ENCODE measurements at regions not wholly inside any gene's neighbourhood (a gene's known extent, or its start where the extent isn't known, plus 50 kb on each side); places are given as distances from the start of the nearest gene placed in this dataset.

DNA sequence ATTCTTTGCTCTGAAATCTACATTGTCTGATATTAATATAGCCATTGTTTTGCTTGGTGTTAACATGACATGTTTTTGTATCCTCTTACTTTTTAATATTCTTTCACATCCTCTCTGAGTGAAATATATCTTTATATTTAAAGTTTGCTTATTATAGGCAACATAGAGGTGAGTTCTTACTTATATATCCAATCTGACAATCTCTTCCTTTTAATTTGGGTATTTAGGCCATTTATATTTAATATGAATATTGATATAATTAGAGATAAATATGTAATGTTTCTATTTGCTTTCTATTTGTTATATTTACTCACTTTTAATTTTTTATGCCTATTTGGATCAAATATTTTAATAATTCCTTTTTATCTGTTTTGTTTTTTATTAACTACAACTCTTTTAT, 554.1 kb upstream of the SALL1 start:
- TF ChIP-seq, protein P1, sequence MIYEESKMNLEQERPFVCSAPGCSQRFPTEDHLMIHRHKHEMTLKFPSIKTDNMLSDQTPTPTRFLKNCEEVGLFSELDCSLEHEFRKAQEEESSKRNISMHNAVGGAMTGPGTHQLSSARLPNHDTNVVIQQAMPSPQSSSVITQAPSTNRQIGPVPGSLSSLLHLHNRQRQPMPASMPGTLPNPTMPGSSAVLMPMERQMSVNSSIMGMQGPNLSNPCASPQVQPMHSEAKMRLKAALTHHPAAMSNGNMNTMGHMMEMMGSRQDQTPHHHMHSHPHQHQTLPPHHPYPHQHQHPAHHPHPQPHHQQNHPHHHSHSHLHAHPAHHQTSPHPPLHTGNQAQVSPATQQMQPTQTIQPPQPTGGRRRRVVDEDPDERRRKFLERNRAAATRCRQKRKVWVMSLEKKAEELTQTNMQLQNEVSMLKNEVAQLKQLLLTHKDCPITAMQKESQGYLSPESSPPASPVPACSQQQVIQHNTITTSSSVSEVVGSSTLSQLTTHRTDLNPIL (CRISPR knock-in tag; IDR thresholded peaks at IDR 0.05; ENCODE audit: low read depth): no peak
- TF ChIP-seq TCF4 (CRISPR knock-in tag; IDR thresholded peaks at IDR 0.05; ENCODE audit: borderline replicate concordance) (no peak), SNAI2 (CRISPR knock-in tag; IDR thresholded peaks at IDR 0.05) (no peak), TOX (CRISPR knock-in tag; IDR thresholded peaks at IDR 0.05; ENCODE audit: borderline replicate concordance) (no peak)
- ATAC-seq: no peak

DNA sequence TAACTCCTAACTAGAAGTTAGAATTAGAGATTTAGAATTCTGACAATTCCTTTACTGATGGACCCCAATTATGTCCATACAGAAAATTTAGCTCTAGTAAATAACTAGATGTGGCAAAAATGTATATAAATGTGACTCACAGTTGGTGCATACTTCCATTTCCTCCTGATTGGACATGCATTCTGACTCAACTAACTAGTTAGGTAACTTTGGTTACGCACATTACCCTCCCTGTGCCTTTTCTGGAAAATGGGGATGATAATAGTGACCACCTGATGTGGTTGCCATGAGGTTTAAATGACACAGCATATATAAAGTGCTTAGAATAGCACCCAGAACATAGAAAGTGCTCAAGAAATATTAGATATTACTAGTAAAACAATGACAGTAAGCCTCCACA, 550.0 kb upstream of the SALL1 start:
- no peak for ATAC-seq
- TF ChIP-seq PPARA (CRISPR knock-in tag; IDR thresholded peaks at IDR 0.05; ENCODE audit: borderline replicate concordance): no peak
- TF ChIP-seq, protein P2, sequence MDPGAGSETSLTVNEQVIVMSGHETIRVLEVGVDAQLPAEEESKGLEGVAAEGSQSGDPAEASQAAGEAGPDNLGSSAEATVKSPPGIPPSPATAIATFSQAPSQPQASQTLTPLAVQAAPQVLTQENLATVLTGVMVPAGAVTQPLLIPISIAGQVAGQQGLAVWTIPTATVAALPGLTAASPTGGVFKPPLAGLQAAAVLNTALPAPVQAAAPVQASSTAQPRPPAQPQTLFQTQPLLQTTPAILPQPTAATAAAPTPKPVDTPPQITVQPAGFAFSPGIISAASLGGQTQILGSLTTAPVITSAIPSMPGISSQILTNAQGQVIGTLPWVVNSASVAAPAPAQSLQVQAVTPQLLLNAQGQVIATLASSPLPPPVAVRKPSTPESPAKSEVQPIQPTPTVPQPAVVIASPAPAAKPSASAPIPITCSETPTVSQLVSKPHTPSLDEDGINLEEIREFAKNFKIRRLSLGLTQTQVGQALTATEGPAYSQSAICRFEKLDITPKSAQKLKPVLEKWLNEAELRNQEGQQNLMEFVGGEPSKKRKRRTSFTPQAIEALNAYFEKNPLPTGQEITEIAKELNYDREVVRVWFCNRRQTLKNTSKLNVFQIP (CRISPR knock-in tag; IDR thresholded peaks at IDR 0.05; ENCODE audit: borderline replicate concordance, low read depth): no peak

DNA sequence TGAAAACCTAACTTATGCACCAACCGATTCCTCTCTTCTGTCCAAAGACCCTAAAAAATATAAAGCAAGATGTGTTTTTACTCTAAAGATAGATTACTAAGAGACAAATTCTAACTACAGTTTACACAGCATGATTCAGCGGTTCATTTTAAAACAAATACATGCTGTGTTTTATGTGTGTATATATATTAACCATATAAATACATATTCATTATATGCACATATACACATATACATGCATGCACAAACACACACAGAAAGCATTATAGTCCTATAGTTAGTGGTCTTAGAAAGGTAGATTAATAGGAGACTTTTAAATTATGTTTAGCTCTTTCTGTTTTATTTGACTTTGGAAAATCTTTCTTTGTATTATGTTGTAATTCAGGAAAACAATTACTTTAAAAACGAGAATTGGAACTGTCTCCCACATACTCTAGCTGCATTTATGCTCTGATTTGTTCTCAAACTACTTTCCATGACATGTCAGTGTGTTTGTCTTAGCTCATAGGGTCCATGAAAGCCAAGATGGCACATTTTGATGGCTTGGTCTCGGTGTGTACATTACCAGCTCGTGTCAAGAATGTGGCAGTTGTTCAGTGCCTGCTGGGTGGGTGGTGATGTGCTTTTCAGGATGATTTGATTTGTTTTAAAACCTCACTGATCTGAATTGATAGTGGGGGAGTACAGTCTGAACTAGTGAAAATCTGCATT, 548.8 kb upstream of the SALL1 start:
- ATAC-seq: no peak
- TF ChIP-seq OSR1 (CRISPR knock-in tag; IDR thresholded peaks at IDR 0.05) (no peak), TOX (CRISPR knock-in tag; IDR thresholded peaks at IDR 0.05; ENCODE audit: borderline replicate concordance) (no peak), ZC3H10 (CRISPR knock-in tag; IDR thresholded peaks at IDR 0.05) (no peak), TCF4 (CRISPR knock-in tag; IDR thresholded peaks at IDR 0.05; ENCODE audit: borderline replicate concordance) (no peak), ESRRG (CRISPR knock-in tag; IDR thresholded peaks at IDR 0.05) (no peak), RARB (CRISPR knock-in tag; IDR thresholded peaks at IDR 0.05) (no peak)
- TF ChIP-seq, protein P3, sequence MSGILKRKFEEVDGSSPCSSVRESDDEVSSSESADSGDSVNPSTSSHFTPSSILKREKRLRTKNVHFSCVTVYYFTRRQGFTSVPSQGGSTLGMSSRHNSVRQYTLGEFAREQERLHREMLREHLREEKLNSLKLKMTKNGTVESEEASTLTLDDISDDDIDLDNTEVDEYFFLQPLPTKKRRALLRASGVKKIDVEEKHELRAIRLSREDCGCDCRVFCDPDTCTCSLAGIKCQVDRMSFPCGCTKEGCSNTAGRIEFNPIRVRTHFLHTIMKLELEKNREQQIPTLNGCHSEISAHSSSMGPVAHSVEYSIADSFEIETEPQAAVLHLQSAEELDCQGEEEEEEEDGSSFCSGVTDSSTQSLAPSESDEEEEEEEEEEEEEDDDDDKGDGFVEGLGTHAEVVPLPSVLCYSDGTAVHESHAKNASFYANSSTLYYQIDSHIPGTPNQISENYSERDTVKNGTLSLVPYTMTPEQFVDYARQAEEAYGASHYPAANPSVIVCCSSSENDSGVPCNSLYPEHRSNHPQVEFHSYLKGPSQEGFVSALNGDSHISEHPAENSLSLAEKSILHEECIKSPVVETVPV (CRISPR knock-in tag; IDR thresholded peaks at IDR 0.05): no peak

DNA sequence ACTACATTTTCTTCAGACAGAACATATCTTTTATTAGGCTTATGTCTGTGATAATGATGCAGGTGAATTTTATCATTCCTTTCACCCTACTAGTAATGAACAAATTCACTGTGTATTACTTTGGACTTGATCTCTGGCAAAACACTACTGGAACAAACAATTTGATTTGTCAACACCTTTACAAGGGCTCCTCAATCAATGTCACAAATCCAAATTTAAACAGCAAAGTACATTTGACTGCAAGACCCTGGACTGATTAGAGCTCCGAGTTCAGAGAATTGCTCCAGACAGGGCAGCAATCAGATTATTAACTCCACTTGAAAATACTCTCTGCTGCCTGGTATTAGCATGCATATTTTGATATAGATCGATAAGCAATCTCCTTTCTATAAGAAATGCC, 547.6 kb upstream of the SALL1 start:
- no peak for TF ChIP-seq ZNF8 (CRISPR knock-in tag; IDR thresholded peaks at IDR 0.05)
- TF ChIP-seq BACH2 (CRISPR knock-in tag; IDR thresholded peaks at IDR 0.05; ENCODE audit: borderline replicate concordance): no peak
- TF ChIP-seq, protein P4, sequence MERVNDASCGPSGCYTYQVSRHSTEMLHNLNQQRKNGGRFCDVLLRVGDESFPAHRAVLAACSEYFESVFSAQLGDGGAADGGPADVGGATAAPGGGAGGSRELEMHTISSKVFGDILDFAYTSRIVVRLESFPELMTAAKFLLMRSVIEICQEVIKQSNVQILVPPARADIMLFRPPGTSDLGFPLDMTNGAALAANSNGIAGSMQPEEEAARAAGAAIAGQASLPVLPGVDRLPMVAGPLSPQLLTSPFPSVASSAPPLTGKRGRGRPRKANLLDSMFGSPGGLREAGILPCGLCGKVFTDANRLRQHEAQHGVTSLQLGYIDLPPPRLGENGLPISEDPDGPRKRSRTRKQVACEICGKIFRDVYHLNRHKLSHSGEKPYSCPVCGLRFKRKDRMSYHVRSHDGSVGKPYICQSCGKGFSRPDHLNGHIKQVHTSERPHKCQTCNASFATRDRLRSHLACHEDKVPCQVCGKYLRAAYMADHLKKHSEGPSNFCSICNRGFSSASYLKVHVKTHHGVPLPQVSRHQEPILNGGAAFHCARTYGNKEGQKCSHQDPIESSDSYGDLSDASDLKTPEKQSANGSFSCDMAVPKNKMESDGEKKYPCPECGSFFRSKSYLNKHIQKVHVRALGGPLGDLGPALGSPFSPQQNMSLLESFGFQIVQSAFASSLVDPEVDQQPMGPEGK (CRISPR knock-in tag; IDR thresholded peaks at IDR 0.05; ENCODE audit: borderline replicate concordance): no peak
- TF ChIP-seq, protein P1 (CRISPR knock-in tag; IDR thresholded peaks at IDR 0.05; ENCODE audit: low read depth): no peak
- ATAC-seq: no peak

DNA sequence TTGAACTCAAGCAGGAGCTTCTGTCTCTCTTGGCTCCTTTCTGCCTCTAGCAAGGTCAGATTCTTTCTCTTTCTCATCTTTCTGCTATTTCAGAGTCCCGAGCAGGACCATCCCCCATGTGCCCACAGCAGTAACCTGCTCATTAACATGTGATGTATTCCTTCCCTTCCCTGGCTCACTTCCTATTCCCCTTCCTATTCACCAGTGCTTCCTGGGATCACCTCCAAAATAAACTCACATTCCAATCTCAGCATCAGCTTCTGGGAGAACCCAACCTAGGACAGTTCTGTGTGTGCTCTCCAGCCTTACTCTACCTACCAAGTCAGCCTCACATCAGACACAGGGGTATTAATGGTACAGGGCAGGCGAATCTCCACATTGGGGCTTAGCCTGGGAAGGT, 546.4 kb upstream of the SALL1 start:
- TF ChIP-seq, protein P1 (CRISPR knock-in tag; IDR thresholded peaks at IDR 0.05; ENCODE audit: low read depth): no peak
- TF ChIP-seq CSDC2 (CRISPR knock-in tag; IDR thresholded peaks at IDR 0.05) (no peak), SNAI2 (CRISPR knock-in tag; IDR thresholded peaks at IDR 0.05) (no peak), TOX (CRISPR knock-in tag; IDR thresholded peaks at IDR 0.05; ENCODE audit: borderline replicate concordance) (no peak), RARB (CRISPR knock-in tag; IDR thresholded peaks at IDR 0.05) (no peak), OSR1 (CRISPR knock-in tag; IDR thresholded peaks at IDR 0.05) (no peak), ARNTL (CRISPR knock-in tag; IDR thresholded peaks at IDR 0.05; ENCODE audit: borderline replicate concordance, low read depth) (no peak), ISL1 (CRISPR knock-in tag; IDR thresholded peaks at IDR 0.05) (no peak), ESRRG (CRISPR knock-in tag; IDR thresholded peaks at IDR 0.05) (no peak)
- no peak for ATAC-seq
